HG02870 (cell line): ENCODE measurements at regions not wholly inside any gene's neighbourhood (a gene's known extent, or its start where the extent isn't known, plus 50 kb on each side); places are given as distances from the start of the nearest gene placed in this dataset.

ENCODE experiments used
- ATAC-seq: cut with Tn5 transposase; IDR thresholded peaks from one replicate; pipeline ENCODE4 v1.9.1; 2021; ENCODE audit warnings: mild to moderate bottlenecking, moderate library complexity; ENCODE audit not compliant: unreplicated experiment

DNA sequence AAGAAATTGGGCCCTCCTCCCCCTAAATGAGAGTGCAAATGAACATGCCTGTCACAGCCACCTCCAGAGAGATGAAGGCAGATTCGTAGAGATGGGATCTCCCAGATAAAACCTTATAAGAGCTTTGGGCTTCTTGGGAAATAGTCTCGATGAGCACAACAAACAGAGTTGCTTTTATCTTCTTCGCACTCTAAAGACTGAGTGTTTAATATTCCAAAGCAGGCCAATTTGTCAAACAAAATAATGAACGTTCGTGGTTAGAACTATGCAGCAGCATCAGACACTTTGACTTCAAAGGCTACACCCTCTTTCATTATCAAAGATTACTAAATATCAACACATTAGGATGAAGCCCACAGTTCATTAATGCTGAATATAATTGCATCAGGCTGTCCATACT is 256.2 kb downstream of the SKIDA1 start:
- ATAC-seq, result no peak

DNA sequence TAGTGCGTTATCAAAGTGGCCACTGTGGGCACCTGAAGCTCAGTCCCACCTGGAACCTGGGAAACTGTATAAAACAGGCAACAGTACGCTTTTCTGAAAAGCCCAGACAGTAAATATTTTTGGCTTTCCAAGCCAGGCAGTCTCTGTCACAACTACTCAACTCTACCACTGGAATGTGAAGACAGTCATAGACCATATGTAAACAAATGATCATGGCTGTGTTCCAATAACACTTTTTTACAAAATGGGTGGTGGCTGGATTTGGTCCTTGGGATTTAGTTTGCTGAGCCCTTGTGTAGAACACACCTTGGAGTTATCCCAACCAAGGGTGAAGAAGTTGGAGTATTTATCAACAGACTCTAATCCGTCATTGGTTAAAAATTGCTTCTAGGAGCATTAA is 259.9 kb downstream of the SKIDA1 start:
- no peak for ATAC-seq

DNA sequence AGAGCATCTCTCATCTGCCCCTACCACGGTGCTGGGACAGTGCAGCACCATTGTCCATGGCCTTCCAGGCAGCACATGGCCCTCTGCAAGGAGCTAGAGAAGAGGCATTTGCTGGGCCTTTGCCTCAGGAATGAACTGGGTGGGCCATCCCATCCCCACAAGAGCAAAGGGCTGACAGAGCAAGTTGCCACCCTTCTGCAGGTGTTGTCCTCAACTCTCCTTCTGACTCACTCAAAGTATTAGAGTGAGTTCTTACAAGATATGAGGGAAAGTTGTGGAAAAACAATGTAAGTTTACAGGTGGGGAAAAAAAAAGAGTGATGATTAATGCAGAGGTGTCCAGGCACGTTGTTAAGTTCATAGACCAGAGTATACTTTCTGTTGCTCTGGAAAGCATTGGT is 261.2 kb downstream of the SKIDA1 start:
- no peak for ATAC-seq

DNA sequence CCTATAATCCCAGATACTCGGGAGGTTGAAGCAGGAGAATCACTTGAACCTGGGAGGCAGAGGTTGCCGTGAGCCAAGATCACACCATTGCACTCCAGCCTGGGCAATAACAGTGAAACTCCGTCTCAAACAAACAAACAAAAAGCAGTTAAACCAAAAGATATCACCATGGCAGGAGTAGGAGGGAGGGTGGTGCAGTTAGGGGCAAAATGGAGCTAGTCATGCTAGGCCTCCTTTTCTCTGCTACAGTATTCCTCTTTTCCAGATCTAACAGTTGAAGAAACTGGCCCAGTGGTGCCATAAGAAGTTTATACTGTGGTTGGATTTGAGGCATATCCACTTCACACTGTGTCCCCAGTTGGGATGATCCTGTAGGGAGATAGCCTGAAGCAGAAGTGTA is 261.6 kb downstream of the SKIDA1 start:
- ATAC-seq, result no peak

DNA sequence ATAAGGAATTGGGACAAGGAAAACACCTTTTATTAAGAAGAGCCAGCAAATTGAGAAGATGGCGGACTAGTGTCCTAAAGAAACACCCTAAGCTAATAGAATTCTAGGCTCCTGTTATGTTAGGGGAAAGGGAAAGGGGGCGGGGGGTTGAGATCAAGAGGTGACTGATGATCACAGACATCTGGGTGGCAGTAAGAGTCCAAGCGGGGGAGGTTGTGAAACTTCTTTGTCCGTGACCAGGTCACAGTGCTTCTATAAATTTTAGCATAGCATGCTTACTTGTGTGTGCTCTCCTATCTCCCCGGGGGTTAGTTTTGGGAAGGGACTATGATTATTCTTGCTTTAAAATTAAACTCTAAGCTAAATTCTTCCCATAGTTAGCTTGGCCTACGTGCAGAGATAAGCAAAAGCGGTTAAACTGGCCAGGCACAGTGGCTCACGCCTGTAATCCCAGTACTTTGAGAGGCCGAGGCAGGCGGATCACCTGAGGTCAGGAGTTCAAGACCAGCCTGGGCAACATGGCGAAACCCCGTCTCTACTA is 262.1 kb downstream of the SKIDA1 start:
- ATAC-seq, result no peak

DNA sequence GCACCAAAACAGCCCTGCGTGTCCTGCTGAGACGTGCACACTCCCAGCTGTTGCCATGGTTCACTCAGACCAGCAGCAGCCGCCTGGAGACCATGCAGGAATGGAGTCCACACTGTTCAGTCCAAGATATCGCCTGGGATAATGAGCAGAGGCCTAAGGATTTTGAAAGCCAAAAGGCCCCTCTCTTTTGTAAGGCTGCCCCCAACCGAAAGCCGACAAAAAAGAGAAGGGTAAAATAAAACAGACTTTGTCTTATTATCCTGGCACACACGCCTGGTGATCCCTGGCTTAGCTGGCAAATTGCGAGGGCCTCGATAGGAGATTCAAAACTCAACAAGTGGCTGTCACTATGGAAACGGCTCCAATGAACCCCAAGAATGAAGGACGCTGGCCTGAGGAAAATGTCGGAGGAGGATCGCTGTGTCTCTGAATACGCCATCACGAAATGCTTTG is 263.6 kb downstream of the SKIDA1 start:
- ATAC-seq, result no peak

DNA sequence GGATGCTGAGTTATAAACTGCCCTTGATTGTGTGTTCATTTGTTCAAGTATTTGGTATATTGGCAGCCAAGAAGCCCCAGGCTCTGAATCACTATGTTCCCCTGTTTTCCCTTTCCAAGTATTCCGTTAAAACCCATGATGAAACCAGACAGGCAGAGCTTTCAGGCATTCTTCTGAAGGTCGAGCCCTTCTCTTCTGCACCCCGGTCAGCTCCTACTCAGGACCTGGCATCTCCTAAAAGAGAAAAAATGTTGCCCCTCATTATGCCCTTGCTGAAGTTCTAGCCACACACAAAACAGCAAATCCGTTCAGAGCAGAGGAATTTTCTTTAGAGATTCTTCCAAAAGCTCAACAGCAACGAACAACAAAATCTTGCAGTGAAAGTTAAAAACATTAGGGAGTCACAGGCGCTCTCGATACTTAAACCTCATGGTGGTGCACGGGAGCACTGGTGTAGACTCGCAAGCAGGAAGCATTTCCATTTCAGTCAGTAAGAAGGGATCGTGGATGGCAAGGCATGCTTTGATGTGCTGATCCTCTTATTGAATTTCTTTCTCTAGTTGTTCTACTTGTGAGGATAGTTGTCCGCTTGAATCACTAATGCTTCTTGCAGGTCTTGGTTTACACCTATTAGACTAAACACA is 264.9 kb downstream of the SKIDA1 start:
- ATAC-seq, result no peak

DNA sequence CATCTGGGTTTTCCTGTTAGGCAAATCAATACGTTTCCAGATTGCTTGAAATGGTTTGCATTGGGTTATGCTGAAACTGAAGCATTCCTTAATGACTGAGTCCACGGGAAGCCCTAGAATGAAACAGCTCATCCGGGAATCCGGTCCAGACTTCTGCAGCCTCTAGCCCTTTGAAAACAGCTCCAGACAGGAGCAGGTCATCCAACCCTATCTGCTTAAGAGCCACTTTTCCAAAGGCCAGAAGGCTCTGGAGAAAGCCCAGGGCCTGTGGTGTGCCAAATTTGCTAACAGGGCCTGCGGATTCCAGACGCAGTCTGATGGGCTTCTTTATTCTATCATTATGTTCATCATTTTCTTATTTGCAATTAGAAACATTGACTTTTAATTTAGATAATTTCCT is 265.4 kb downstream of the SKIDA1 start:
- ATAC-seq, result no peak

DNA sequence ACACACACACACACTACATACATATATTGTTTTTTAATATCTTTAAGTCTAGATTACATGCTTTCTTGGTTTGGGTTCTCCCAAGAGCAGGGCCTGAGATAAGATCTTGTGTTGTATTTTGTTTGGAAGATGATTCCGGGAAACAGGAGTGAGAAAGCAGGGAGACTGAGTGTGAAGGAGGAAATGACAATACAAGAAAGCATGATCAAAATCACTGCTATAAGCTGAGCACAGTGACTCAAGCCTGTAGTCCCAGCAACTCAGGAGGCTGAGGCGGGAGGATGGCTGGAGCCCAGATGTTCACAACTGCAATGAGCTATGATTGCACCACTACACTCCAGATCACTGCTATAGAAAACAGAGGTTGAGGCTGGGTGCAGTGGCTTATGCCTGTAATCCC is 267.6 kb downstream of the SKIDA1 start:
- ATAC-seq, result no peak

DNA sequence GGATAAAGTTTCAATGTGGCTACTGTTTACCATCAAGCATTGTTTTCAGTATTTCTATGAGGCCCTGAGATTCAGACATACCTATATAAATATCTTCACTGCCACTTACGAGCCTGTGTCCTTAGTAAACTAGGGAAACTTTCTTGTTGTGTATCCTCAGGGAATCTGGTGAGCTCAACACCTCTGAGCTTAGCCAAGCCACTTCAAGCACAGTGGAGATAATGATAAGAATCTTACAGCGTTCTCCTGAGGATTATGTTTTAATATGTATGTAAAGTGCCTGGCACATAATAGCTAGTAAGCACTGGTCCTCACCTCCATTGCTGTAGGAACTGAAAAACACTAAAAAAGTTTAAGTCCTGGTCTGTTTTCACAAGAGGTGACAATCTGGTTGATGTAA is 268.3 kb downstream of the SKIDA1 start:
- no peak for ATAC-seq

DNA sequence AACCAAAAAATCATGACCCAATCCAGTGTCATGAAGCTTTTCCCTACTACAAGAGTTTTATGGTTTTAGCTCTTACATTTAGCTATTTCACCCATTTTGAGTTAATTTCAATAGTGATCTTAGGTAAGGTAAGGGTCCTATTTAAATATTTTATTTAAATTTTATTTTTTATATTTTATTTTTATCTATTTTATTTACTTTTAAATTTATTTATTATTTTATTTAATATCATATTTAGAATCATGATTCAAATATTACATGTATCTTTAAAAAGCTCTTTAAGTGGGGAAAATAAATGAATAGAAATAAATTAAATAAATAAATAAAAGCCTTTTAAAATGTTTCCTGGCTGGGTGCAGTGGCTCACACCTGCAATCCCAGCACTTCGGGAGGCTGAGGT is 276.0 kb downstream of the SKIDA1 start:
- ATAC-seq, result no peak

DNA sequence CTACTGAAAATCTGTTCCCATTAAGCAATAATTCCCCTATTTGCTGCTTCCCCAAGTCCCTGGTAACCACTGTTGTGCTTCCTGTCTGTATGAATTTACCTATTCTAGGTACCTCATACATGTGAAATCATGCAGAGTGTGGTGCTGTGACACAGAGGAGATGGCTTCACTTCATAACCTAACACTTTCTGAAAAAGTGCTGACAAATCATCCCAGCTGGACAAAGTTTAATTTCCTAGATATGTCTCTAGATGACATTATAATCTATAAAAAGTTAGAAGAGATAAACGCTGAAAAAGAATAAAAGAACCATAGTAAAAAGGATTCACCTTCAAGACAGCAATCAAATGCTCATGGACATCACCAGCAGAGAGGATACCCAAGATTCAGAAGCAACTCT is 277.9 kb downstream of the SKIDA1 start:
- ATAC-seq, result no peak

DNA sequence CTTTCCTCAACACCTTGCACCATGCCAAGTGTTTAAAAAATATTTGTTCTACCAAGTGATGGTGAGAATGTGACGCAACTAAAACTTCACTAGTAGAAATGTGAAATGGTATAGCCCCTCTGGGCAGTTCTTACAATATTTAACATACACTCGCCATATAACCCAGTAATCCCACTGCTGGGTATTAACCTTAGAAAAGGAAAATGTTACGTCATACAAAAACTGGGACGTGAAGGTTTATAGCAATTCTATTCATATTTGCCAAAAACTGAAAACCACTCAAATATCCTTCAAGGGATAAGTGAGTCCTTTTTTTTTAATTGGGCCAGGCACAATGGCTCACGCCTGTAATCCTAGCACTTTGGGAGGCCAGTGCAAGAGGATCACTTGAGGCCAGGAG is 279.3 kb downstream of the SKIDA1 start:
- ATAC-seq, result no peak

DNA sequence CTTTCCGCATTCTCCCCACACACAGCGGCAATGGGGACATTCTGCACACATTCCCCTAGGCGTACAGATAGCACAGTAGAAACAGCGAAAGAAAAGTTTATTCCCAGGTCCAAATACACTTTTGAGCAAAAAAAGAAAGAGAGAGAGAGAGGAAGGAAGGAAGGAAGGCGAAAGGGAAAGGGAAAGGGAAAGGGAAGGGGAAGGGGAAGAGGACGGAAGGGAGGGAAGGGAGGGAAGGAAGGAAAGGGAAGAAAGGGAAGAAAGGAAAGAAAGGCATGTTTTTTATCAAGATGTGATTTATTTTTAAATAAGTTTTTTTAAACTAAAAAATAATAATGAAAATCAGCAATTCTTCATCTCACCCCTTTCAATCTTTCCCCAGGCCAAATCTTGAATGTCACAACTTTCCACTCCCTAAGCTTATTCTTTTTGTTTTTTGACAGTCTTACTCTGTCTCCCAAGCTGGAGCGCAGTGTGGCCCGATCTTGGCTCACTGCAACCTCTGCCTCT is 281.7 kb downstream of the SKIDA1 start:
- ATAC-seq, result no peak

DNA sequence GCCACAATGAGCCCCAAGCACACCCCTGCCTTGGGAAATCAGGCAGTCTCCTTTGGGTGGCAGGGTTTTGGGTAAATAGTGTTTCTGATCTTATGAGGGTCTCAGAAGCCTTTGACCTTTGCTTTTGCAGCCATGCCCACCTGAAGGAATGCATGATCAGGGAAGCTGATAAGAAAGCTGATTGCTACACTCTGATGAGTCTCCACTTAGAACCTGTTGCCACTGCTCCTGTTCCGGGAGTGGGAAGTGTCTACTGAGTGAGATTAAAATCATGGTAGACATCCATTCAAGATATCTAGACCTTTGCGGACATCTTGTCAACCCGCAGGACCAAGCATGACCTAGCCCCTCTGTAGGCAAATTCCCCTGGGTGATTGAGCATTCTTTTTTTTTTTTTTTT is 282.6 kb downstream of the SKIDA1 start:
- ATAC-seq, result no peak

DNA sequence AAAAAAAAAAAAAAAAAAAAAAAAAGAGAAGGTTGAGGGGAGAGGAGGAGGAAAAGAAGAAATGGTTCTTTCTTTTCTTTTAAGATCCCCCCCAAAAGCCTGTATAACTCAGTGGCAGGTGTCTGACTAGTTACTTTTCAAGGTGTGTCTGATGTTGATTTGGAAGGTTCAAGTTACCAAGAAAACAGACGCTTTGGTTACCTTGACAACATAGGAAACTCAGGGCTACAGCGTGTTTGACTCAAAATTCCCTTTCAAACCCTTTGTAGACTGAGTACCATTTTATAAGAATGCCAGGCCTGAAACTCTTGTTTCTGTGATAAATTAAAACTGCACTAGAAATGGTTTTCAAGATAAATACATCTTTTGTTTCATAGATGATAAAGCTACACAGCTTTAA is 286.8 kb downstream of the SKIDA1 start:
- ATAC-seq, result no peak

DNA sequence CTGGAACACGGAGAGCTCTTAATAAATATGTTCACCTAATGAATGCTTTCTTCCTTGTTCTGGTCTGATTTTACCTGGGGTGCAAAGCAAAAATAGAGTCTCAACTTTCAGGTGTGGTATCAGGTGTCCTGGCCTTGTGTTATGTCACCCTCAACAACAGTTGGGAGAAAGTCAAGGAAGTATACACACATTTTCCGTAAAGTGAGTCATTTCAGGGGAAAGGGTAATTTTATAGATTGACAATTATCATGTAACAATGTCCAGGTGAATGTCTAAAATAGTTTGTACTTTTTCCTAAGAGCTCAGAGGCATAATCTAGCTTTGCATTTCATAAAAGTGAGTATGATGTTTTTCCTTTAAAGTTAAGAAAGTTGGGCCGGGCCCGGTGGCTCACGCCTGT is 287.4 kb downstream of the SKIDA1 start:
- ATAC-seq, result no peak

DNA sequence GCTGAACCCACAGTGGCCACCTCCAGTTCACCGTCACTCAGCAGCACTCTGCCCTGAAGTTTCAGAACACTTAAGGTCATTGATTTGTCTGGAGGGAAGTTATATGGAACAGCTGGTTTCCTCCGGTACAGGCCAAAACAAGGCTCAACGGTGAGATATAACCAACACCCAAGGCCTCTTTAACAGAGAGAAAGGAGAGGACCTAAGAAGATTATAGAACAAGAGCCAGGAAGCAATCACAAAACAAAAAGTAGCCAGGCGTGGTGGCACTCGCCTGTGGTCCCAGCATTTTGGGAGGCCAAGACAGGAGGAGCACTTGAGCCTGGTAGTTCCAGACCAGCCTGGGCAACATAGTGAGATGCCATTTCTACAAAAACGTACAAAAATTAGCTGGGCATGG is 290.7 kb downstream of the SKIDA1 start:
- no peak for ATAC-seq

DNA sequence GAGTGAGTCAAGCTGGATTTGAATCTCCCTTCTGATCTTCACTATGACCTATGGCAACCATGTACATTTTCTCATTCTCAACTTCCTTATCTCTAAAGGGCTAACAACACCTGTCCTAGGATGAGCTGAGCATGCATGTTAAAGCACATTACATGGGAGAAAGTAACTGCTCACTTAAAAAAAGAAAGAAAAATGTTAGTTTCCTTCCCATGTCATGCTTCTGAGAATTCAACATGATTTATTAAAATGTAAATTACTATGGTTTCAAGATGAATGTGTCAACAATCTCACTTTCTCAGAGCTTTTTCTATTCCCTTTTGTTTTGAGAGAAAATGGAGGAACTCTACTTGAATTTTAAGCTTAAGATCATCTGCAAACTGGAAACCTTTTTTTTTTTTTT is 295.3 kb downstream of the SKIDA1 start:
- no peak for ATAC-seq

DNA sequence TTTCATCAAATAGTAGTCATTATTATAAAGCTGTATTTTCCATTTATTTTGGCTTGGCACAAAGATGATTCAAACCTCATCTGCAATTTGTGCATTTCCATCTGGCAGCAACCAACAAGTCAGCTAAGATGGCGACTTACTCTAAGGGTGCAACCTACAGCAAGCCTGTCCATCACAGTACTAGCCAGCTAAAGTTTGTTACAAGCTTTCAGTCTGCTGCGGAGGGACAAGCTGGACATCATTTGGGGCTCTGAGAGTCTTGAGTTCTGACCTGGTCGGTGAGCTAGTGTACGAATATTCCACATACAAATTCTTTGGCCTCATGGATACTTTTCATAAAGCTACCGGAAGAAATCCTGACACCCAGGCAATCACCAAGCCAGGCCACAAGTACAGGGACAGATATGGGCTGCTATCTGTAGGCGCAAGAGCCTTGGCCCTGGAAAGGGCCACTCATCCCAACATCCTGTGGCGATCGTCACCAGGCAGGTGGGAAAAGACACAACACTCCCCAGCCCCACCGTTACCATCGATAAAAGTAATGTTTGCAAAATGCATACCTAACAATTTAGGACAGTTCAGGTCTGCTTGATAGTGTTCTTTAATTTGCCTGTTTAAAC is 307.6 kb downstream of the SKIDA1 start:
- no peak for ATAC-seq

DNA sequence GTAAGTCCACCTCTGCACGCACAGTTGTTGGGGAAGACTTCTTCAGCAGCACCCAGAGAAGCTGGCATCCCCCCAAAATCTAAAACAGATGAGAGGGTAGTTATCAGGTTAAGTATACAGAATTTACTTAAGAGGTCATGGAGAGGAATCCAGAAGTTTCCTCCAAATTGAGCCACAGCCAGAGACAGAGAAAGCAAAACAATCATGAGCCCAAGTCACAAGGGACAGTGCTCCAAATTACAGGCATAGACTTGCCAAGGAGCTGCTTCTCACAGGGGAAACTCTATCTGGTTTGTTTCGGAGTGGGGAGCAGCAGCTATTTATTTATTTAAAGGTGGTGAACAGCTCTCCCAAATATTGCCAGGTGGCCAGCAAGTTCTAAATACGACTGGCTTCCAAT is 308.4 kb downstream of the SKIDA1 start:
- ATAC-seq, result no peak

DNA sequence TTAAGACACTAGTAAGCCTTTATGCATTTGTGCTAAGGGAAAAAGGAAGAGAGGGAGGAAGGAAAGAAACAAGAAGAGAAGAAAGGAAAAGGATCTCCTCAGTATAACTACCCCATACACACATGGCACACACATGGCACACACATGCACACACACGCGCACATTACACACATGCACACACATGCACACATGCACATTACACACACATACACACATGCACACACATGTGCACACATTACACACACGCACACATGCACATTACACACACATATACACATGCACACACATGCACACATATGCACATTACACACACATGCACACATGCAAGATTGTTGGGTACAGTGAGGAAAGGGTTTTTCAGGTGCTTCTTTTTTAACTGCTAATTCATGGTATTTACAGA is 311.2 kb downstream of the SKIDA1 start:
- no peak for ATAC-seq

DNA sequence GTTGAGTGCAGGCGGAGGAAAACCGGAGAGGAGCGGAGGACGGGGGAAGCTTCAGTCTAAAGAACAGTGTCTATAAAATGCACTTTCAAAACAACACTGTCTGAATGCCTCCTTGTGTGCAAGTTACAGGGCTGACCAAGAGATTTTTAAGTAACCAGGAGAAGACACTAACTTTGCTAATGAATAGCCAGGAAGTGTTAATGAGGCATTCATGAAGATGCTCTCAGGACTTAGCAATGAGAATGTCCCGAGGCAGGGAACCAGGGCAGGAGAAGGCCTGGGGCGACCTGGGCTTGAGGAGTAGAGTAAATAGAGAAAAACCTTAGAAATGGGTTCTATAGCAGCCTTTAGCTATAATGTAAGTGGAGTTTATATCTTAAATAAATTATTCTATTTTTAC is 312.1 kb downstream of the SKIDA1 start:
- ATAC-seq, result no peak
